Glutamatergic neuron (in vitro differentiated cells): ENCODE measurements at regions not wholly inside any gene's neighbourhood (a gene's known extent, or its start where the extent isn't known, plus 50 kb on each side); places are given as distances from the start of the nearest gene placed in this dataset.

ENCODE experiments used
- DNase-seq: peaks from one replicate; pipeline ENCODE4 v3.0.0; 2022
- H3K27ac Mint-ChIP-seq: one replicate; pipeline ENCODE4 v1.8.0; 2020; ENCODE audit warnings: mild to moderate bottlenecking, mixed read lengths, inconsistent platforms; ENCODE audit not compliant: unreplicated experiment
- H3K27me3 Mint-ChIP-seq: one replicate; pipeline ENCODE4 v1.8.0; 2020; ENCODE audit warnings: mild to moderate bottlenecking, moderate library complexity, mixed read lengths, inconsistent platforms; ENCODE audit not compliant: unreplicated experiment
- H3K36me3 Mint-ChIP-seq: one replicate; pipeline ENCODE4 v1.8.0; 2020; ENCODE audit warnings: mild to moderate bottlenecking, mixed read lengths, inconsistent platforms; ENCODE audit not compliant: unreplicated experiment
- H3K4me1 Mint-ChIP-seq: one replicate; pipeline ENCODE4 v1.8.0; 2020; ENCODE audit warnings: mild to moderate bottlenecking, low read depth, mixed read lengths, inconsistent platforms; ENCODE audit not compliant: unreplicated experiment
- H3K4me3 Mint-ChIP-seq: one replicate; pipeline ENCODE4 v1.8.0; 2020; ENCODE audit warnings: mild to moderate bottlenecking, mixed read lengths, inconsistent platforms; ENCODE audit not compliant: unreplicated experiment
- H3K9me3 Mint-ChIP-seq: one replicate; pipeline ENCODE4 v1.8.0; 2020; ENCODE audit warnings: mild to moderate bottlenecking, moderate library complexity, mixed read lengths, inconsistent platforms; ENCODE audit not compliant: unreplicated experiment
- CTCF ChIP-seq: fragments of 200-600 bp; sonication (generic); IDR thresholded peaks from one replicate; pipeline ENCODE4 v1.5.0; 2021; ENCODE audit not compliant: partially characterized antibody, unreplicated experiment

DNA sequence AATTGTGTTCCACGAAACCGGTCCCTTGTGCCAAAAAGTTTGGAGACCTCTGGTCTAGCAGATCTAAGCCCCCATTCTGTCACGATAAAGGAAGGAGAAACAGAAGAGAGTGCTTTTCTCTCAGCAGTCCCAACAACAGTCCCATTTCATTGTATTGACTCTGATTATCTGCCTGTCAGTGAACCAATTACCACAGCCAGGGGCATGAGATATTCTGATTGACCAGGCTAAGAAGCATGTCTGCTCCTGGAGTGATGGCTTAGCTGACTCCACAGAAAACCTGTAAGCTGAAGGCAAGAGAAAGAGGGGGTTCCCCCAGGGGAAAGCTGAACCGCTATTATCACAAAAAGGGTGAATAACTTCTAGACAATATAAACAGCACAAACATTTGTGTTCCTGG is 765.4 kb downstream of the SORCS1 start:
- H3K4me1 Mint-ChIP-seq, result peaks cover 2% of the 10 kb centered on the region
- no peaks in the 10 kb centered on the region for H3K36me3 Mint-ChIP-seq
- H3K4me3 Mint-ChIP-seq, result no peak overlapping the region
- H3K27me3 Mint-ChIP-seq, result no peaks in the 10 kb centered on the region
- no peak for TF ChIP-seq CTCF
- H3K27ac Mint-ChIP-seq, result no peak overlapping the region
- no peak for DNase-seq
- no peaks in the 10 kb centered on the region for H3K9me3 Mint-ChIP-seq

GRCh38 chr10:106396192-106396591 is 768.3 kb downstream of the SORCS1 start:
- Mint-ChIP-seq H3K4me1 (peaks cover 2% of the 10 kb centered on the region), H3K27ac (no peak overlapping the region), H3K9me3 (no peaks in the 10 kb centered on the region), H3K4me3 (no peak overlapping the region), H3K27me3 (no peaks in the 10 kb centered on the region), H3K36me3 (no peaks in the 10 kb centered on the region)
- no peak for TF ChIP-seq CTCF
- DNase-seq, result no peak

DNA sequence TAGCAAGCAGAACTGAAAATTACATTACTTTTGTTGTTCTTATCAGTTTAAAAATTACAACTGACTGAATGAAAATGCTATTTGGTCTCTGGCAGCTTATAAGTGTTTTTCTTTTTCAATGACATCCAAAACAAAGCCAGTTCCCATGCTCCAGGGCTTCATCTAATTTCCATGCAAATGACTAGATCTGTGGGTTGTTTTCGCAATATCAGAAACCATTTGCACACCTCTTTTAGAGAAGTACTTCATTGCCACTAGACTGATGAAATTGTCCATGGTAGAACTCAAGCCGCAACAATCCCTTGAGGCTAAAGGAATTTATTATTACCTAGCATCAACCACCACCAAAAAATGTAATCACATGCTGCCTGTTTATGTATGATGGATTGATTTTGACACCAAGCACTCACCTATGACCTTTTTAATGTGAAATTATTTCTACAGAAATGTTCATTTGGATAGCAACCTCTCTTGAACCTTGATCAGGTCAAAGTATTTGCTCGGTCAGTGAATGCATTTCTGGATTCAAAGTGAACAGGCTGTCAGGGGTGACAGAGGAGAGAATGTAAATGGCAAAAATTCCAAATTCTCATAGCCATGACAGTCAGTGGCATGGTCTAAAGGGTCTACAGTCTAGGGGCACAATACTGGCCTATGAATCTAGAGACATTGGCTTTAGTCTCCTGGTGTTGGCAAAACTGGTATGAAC is 769.3 kb downstream of the SORCS1 start:
- H3K4me1 Mint-ChIP-seq, result peaks cover 2% of the 10 kb centered on the region
- no peak for DNase-seq
- no peaks in the 10 kb centered on the region for H3K27me3 Mint-ChIP-seq
- H3K27ac Mint-ChIP-seq, result no peak overlapping the region
- H3K9me3 Mint-ChIP-seq, result no peaks in the 10 kb centered on the region
- TF ChIP-seq CTCF, result no peak
- no peak overlapping the region for H3K4me3 Mint-ChIP-seq
- H3K36me3 Mint-ChIP-seq, result no peaks in the 10 kb centered on the region

DNA sequence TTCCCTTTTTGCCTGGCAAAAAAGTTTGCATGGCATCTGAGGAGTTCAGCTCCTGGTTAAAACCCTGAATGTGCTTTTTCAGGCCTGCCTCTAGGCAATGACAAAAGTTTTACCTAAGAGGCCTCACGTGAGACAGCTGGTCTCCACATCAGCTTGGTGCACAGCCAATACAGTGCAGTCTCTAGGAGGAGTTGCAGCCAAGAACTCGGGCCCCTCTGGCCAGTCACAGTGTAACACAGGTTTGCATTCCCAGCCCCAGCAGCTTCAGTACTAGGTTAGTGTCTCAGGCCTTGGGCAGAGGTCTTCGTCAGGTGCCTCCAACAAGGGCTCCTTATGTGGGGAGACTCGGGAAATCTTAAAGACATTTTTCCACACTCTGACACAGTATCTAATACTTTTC is 771.7 kb downstream of the SORCS1 start:
- Mint-ChIP-seq H3K9me3 (no peaks in the 10 kb centered on the region), H3K27ac (no peak overlapping the region), H3K36me3 (no peaks in the 10 kb centered on the region), H3K27me3 (no peaks in the 10 kb centered on the region), H3K4me3 (no peak overlapping the region), H3K4me1 (no peaks in the 10 kb centered on the region)
- no peak for TF ChIP-seq CTCF
- DNase-seq, result no peak

DNA sequence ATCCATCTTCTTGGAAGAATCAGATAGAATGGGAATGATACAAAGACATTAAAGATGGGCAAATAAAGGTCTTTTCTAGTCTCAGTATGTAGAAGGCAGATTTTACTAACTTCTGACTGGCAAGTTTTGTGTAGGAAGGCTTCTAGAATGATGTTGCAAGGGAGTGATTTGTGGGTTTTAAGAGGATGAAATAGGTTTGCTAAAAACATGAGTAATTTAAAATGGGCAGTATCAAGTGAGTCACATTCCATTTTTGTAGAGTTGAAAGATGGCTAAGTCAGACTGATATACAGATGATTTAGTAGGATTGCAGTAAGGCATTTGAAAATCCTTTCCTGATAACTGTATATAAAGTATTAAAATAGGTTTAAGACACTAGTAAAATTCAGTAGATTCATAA is 777.4 kb downstream of the SORCS1 start:
- Mint-ChIP-seq H3K4me3 (no peak overlapping the region), H3K9me3 (no peaks in the 10 kb centered on the region), H3K36me3 (no peaks in the 10 kb centered on the region), H3K27ac (no peak overlapping the region), H3K27me3 (no peaks in the 10 kb centered on the region), H3K4me1 (no peaks in the 10 kb centered on the region)
- no peak for DNase-seq
- no peak for TF ChIP-seq CTCF
